ENCODE measurements at regions not wholly inside any gene's neighbourhood (a gene's known extent, or its start where the extent isn't known, plus 50 kb on each side); places are given as distances from the start of the nearest gene placed in this dataset.
A peak's percentile ranks its signal among the peaks of the same experiment; 100 is the strongest.
"Not testable (repeated sequence)": the region's sequence is repeated elsewhere in the genome, so short reads cannot be mapped to it uniquely, and the experiment has no call there.

DNA sequence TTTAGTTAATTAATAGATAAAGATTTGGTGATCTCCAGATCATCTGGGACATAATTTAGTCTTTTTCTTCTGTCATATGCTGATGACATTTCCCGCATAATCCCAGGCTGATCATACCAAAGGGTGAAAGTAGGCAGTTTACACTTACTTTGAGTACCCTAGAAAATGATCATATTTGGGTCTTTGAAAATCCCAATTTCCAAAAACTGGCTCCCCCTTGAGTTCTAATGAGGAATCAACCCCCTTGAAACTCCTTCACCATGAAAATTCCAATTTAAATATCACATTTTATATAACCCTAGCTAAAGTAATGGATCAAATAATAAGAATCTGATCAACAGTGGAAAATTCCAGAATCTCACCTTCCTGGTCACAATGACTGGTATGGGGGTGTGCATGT, 223.4 kb downstream of the NAF1 start:
- DNase-seq (ENCODE audit: low read depth in 2 of 2), result no peak

DNA sequence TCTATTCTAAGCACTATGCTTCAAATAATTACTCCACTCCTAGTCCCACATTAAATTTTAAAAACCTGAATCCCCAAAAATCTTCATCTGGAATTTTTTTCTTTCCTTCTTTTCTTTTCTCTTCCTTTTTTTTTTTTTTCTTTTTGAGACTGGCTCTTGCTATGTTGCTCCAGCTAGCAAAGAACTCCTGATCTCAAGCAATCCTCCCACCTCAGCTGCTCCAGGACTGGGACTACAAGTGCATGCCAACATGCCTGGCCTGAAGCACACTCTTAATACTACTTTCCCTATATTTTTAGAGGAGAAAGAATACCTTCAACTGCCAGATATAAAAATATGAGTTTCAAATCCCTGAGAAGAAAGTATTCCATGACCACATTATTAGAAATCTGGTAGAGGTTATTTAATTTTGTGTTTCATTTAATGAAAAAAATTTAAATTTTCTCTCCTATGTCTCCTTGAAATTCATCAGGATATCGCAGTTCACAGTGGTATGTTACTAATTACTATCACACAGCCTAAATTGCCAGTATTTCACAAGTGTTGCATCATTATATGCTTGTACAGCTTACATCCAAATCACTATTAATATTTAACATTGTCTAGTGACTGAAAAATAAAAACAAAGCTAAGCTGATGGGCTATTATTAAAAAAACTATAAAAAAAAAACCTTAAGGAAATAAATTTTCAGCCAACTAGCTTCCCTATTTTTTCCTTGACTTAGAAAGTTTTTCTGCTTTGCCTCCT, 227.8 kb downstream of the NAF1 start:
- DNase-seq (ENCODE audit: low read depth in 2 of 2), result no peak

DNA sequence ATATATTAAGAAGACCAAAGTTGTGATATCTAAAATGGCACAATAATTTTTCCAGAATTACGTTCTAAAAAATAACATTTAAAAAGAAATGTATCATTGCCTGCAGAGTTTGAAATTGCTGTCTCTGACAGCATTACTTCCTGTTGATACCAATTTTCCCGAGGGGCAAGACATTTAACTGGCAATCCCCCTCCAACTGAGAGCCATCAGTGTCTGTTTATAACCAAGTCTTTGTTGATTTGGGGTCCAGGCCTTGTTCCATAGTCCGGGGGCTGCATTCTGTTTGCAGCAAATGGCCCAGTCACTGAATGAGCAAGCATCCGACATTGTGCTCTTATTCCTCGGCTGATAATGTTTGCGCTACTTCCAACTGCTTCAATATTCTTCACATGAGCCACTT, 231.5 kb downstream of the NAF1 start:
- DNase-seq (ENCODE audit: low read depth in 2 of 2), result no peak

DNA sequence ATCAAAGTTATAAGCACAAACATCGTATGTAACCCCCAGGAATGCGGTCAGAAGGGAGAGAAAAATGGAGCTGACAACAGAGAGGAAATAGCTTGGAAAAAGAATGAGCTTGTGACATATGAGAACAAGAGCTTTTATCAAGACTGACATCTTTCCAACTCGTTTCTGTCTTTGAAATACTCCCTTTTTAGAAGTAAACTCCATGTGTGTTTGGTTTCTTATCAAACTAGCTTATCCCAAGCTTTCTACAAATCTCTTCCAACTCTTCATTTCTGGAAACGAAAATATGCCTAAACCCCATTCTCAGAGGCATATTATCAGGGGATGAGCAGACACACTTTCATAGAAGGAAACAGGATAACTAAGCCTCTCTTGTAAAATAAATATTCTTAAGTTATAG, 235.4 kb downstream of the NAF1 start:
- no peak for DNase-seq (ENCODE audit: low read depth in 2 of 2)

DNA sequence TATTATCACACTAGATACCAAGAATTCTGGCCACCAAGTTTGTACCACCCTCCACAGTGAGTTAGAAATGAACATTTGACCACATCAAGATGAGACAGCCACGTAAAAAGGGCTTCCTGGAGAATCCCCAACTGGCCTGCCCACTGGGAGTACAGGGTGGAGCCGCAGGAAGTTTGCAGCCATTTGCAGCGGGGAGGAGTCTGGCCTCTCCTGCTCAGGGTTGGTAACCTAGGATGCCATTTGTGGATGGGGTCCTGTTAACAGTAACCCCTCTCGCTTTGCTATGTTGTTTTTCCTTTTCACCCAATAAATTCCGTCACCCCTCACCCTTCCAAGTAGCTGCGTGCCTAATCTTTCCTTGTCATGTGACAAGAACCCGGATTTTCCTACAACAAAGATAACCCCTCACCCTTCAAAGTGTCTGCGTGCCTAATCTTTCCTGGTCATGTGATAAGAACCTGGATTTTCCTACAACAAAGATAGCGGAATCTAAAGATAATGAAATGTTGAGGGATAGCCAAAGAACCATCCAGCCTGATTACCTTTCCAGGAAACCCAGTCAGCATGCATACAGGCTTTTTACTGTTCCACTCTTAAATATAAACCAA, 245.4 kb downstream of the NAF1 start:
- no peak for DNase-seq (ENCODE audit: low read depth in 2 of 2)

DNA sequence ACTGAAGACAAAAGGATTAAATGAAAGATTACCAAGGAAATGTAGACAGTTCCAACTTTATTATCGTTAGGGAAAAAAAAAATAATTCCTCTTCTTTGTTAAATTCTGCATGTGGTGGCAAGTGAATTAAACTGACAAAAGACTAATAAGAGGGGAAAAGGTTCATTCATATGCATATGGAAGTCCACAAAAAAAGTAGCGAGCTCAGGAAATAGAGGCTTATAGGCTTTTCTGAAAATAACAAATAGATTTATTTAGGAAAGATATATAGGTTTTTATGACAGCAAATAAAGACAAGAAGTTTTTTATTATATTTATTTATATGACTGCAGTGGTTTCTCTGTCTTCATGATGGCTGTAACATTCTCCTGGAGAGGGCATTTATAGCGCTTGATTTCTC, 246.0 kb downstream of the NAF1 start:
- DNase-seq (ENCODE audit: low read depth in 2 of 2), result no peak

DNA sequence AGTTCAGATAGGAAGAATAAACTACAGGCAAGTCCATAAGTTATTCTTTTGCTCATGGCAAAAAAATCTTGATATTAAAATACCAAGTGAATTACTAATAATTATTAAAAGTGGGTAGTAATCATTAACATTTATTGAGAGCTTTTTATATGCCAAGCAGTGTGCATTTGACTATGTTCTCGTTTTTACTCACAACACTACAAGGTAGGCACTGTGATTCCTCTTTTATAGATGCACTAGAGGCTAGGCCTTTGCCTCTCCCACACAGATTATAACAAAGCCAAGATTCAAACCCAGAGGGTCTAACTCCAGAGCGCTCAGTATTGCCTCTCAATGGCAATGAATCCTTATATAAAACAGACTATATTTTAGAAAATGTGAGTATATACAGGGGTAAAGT, 254.2 kb downstream of the NAF1 start:
- DNase-seq (ENCODE audit: low read depth in 2 of 2), result no peak

DNA sequence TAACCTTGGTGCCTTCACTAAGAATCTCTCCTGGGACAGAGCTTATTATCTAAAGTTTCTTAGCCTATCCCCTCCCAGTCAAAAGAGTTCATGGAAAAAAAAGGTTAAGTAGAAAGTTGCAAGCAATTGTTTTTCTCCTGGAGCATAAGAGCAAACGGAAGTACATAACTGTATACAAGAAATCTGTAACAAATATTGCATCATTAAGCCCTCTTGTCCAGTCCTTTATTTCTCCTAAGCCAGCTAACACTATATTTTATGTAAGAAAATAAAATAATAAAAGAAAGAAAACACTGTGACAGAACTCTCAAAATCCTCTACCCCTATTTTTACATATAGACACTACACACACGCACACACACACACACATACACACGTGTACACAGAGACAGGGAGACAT, 255.3 kb downstream of the NAF1 start:
- no peak for DNase-seq (ENCODE audit: low read depth in 2 of 2)

DNA sequence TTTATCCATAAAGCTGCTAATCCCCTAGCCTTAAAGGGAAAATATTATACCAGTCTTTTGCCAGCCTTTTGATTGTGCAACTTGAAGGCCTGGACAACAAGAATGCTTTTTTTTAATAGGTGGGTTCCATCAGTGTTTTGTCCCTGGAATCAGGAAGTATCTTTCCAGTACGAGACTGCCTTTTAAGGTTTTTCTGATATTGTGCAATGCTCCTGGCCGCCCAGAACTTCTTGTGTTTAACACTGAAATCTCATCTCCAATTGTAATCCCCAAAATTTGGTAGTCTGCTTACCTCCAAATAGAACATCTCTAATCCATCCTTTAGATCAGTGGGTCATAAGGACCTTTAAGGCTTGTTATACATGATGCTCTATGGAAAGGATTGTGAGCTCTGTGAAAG, 256.7 kb downstream of the NAF1 start:
- no peak for DNase-seq (ENCODE audit: low read depth in 2 of 2)

DNA sequence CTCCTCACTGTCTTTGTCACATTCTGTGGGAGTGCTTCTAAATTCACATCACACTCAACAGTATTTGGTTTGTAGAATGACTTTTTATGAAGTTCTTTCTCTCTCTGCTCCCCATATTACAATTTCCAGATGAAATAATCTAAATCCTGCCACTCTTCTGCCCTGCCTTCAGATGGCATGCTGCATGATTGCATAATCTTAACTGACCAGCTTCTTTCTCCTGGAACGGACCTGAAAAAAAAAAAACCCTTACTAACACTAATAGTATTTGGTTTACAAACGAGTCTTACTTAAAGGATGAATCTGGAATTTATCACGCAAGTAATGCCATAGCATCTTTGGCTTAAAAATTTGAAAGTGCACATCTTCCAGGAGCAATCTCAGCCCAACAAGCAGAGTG, 272.3 kb downstream of the NAF1 start:
- no peak for DNase-seq (ENCODE audit: low read depth in 2 of 2)

DNA sequence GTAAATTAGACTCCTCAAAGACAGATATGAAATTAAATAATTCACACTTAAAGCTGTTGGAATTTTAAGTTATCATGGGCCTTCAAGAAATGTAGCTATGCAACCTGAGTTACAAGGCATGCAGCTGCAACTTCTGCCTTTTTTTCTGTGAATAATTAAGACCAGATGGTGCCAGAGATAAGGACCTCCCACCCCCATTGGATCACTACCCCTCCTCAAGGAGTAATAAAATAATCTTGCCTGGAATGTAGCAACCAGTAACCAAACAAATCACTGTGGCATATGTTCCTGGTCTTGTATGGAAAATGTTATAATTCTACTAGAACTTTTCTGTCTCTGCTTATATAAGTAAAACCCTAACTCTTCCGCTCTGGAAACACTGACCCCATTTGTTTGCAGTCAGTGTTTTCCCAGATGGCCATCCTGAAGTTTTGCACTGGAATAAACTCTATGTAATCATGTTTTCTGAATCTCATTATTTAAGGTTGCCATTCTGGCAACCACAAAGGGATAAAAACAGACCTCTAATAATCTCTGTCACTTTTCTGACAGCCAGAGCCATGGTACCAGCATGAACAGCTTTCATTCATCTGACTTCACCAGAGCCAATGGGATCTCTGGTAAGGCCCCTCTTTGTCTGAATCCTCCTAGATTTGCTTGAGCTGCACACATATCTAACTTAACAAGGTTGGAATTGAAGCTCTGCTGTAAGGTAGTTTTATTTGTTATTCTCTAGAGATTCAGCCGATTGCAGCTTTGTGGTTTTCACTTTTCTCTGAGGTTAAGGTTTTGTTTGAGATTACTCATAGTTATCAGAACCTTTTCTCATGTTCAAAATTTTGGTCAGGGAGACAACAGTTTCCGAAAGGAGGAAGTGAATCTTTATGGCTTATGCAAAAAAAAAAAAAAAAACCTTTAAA, 274.6 kb downstream of the NAF1 start:
- DNase-seq (ENCODE audit: low read depth in 2 of 2), result no peak

DNA sequence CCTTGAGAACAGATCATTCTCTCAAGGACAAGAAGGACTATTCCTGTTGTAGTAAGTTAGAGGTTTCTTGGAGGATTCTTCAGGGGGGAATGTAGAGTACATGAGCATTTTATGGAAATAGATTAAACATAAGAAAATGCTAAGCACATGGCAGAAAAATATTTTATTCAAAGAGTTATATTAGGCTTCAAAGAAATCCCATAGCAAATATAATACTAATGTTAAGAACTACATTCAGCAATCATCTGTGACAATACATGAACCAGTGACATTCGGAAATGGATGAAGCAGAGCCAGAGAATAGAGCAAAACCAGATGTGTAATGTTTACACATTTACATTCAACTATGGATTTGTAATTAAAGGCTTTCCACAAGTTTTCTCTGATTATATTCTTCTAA, 288.6 kb downstream of the NAF1 start:
- no peak for DNase-seq (ENCODE audit: low read depth in 2 of 2)

DNA sequence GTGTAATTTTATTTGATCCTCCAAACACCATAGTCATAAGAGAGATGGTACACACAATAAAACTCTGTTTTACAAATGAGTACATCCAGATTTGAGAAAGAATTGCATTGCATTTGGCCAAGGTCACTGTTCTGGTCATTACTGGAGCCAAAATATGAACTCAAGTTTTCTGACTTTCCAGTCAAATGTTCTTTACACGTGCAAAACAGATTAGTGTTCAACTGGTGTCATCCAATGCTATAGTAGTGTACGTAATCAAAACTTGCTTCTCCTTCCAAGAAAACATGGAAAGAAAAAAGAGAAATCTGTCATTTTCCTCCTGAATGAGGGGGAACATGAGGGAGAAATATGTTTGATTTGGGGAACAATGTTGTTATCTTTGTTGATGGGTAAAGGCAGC, 291.9 kb downstream of the NAF1 start:
- no peak for DNase-seq (ENCODE audit: low read depth in 2 of 2)

DNA sequence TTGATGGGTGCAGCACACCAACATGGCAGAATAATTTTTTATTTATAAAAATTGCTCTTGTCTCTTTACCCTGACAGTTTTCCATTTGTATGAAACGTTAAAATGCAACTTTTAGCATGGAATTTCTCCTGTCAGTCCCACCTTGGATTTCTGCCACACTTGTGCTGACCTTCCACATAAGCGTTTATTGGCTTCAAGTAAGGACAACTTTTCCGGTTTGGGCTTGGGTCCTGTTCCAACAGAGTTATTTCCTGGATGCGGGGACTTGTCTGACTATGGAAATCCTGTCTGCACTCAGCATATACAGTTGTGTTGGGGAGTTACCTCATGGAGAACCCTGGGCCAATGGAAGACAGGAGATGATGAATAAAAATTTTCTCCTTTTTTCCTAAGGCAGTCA, 294.7 kb downstream of the NAF1 start:
- peak in 1 of 2 donors; percentile 47 for DNase-seq (ENCODE audit: low read depth in 2 of 2)

DNA sequence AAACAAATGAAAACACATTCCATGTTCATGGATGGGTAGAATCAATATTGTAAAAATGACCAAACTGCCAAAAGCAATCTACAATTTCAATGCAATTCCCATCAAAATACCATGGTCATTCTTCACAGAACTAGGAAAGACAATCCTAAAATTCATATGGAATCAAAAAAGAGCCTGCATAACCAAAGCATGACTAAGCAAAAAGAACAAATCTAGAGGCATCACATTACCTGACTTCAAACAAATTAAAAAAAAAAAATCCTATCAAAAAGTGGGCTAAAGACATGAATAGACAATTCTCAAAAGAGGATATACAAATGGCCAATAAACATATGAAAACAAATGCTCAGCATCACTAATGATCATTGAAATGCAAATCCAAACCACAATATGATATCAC, 297.5 kb downstream of the NAF1 start:
- DNase-seq (ENCODE audit: low read depth in 2 of 2), result no peak

DNA sequence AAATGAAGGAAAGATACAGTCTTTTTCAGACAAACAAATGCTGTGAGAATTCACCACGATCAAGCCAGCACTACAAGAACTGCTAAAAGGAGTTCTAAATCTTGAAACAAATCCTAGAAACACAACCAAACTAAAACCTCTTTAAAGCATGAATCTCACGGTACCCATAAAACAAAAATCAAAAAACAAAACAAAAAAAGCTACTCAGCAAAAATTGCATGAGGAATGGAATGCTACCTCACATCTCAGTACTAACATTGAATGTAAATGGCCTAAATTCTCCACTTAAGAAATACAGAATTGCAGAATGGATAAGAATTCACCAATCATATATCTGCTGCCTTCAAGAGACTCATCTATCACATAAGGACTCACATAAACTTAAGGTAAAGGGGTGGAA, 300.1 kb downstream of the NAF1 start:
- no peak for DNase-seq (ENCODE audit: low read depth in 2 of 2)

DNA sequence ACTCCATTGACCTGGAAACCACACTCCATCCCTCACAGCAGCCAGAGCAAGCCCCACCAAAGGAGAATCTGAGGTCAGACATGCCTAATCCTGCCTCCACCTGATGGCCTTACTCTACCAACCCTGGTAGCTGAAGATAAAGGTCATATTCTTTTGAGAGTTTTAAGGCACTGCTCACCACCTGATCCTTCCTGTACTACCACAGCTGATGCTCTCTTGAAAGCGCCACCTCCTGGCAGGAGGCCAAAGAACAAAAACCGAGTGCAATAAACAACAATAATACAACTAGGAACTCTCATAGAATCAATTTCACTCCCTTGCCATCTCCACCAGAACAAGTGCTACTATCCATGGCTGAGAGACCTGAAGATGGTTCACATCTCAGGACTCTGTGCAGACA, 301.6 kb downstream of the NAF1 start:
- no peak for DNase-seq (ENCODE audit: low read depth in 2 of 2)

DNA sequence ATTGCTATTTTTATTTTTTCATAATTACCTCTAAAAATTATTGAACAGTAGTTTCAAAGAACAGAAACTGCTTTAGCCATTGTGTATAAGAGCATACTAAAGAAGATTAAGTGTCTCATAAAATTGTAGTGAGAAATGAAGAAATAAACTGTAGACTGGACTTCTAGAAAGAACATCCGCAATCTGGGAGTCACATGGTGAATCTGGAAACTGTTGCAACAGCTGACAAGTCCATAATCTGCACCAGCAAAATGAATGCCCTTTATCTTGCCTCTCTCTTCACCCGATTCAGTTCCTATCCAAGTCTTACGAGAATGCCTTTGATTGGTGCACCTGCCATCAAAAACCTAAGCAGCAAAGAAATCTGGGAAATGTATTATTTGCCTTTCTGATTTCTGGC, 312.9 kb downstream of the NAF1 start:
- no peak for DNase-seq (ENCODE audit: low read depth in 2 of 2)

DNA sequence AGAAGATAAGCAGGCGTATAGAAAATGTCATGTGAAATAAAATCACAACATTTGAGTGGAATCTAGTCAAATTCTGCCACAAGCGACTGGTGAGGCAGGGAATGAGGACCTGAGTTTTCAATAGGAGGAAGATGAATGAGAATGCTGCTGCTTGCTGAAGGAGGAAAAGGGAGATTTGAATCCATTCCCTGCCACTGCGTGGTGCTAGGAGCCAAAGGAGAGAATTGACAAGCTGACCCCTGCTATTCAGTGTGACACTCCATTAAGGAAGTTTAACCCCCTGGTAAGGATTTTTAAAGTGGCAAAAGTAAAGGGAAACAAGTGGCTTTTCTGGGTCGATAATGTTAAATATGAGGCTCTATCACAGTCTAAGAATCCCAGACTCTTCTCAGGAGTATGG, 314.0 kb downstream of the NAF1 start:
- DNase-seq (ENCODE audit: low read depth in 2 of 2), result no peak

DNA sequence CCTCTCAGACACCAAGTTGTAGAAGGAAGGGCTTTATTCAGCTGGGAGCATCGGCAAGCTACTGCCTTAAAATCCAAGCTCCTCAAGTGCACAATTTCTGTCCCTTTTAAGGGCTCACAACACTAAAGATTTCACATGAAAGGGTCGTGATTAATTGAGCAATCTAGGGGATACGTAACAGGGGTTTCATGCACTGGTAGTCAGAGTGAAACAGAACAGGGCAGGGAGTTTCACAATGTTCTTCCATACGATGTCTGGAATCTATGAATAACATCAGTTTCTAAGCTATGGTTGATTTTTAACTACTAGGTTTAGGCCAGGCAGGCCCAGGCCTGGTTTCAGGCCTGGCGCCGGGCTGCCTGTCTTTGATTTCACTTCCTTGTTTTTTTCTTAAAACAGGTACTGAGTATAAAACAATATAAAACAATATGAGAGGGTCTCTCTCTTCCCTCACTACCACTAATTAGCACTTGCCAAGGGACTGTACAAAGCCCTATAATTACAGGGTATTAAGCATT, 315.4 kb downstream of the NAF1 start:
- DNase-seq (ENCODE audit: low read depth in 2 of 2), result not testable (repeated sequence)

DNA sequence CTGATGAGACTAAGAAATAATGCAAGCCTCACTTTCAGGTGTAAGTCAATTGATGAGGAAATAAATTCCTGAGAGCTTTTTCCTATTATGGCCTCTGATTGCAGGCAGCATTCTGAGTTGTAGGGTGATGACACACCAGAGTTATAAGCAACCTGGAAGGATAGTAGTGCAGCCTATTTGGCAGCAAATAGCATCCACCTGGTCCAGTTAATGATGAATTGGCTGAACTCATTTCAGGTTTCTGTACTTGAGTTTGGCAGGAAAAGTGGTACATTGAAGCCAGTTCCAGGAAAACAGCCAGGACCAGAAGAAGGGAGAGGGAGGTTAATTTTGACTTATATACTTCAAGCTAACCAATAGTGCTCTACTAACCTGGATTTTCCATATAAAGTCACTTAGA, 316.8 kb downstream of the NAF1 start:
- DNase-seq (ENCODE audit: low read depth in 2 of 2), result no peak

DNA sequence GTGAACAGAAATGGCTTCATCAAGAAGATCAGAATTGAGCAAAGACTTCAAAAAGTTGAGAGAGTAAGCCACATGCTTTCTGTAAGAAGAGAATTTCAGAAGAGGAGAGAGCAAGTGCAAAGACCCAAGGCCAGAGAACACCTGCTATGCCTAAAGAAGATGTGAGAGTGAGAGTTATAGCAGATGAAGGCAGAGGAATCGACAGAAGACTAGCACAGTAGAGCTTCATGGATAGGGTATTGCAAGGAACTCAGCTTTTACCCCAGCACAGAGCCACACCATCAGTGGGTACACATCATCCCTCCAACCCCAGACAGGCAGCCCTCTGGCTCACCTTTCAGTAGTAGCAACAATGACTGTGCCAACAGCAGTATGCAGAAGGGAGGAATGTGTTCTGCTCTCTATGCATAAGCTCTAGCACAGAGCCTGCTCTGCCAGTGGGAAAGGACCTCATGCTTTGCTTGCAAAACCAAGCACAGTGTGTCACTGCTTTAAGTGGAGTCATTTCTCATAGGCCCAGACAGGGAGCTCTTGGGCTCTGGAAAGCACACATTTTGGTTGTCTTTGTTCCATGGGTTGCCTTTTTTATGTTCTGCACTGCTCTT, 318.6 kb downstream of the NAF1 start:
- no peak for DNase-seq (ENCODE audit: low read depth in 2 of 2)

Measured in dermis microvascular lymphatic vessel endothelial cell (primary cell).